T-helper 1 cell treated with Interleukin-12 subunit alpha and Interleukin-12 subunit beta and Interleukin-4 antibody, amounts not matched to agents 30 ng/mL and 1 ng/mL, for 36 hours (primary cell): ENCODE measurements at regions not wholly inside any gene's neighbourhood (a gene's known extent, or its start where the extent isn't known, plus 50 kb on each side); places are given as distances from the start of the nearest gene placed in this dataset.

Source experiments
- intact Hi-C: fragments of 100-400 bp; cut with micrococcal nuclease; formaldehyde crosslinking; loops from one replicate; pipeline ENCODE4 v1.15.1; 2024

GRCh38 chr10:61841338-61841875, 60.1 kb upstream of the ARID5B start:
- intact Hi-C loops = no loop called here

GRCh38 chr10:61842755-61843497, 58.6 kb upstream of the ARID5B start:
- intact Hi-C loops = no loop called here

- intact Hi-C loops = no loop called here
Observed at GRCh38 chr10:61844116-61844822, 57.2 kb upstream of the ARID5B start.

GRCh38 chr10:61845196-61845949, 56.1 kb upstream of the ARID5B start:
- intact Hi-C loops = no loop called here

- intact Hi-C loops = no loop called here
Observed at GRCh38 chr10:61845950-61846268, 55.6 kb upstream of the ARID5B start.

GRCh38 chr10:61846370-61847031, 55.0 kb upstream of the ARID5B start:
- intact Hi-C loops = no loop called here

- intact Hi-C loops = no loop called here
Observed at GRCh38 chr10:61847087-61847486, 54.4 kb upstream of the ARID5B start.

- intact Hi-C loops = no loop called here
Observed at GRCh38 chr10:61847640-61848039, 53.9 kb upstream of the ARID5B start.

- intact Hi-C loops = no loop called here
Observed at GRCh38 chr10:61850376-61850775, 51.1 kb upstream of the ARID5B start.
